ENCODE measurements at regions not wholly inside any gene's neighbourhood (a gene's known extent, or its start where the extent isn't known, plus 50 kb on each side); places are given as distances from the start of the nearest gene placed in this dataset.
"Not testable (repeated sequence)": the region's sequence is repeated elsewhere in the genome, so short reads cannot be mapped to it uniquely, and the experiment has no call there.

- in situ Hi-C loops (cut with HindIII; ENCODE audit: low sequenced_read_pairs) = no loop called here
These were observed 379.7 kb upstream of the PROK2 start for GRCh38 chr3:72164635-72164978.

GRCh38 chr3:72163809-72164634 lies 379.1 kb upstream of the PROK2 start:
- no peak overlapping the region for H3K4me3 ChIP-seq (ENCODE audit: low read depth, low read length)
- TF ChIP-seq CTCF (IDR thresholded peaks at IDR 0.05; ENCODE audit: low read depth, low read length, missing control alignments) = no peak
- in situ Hi-C loops (cut with HindIII; ENCODE audit: low sequenced_read_pairs) = no loop called here
- no peak for DNase-seq (ENCODE audit: low read depth)

More at GRCh38 chr3:72164635-72164978, 379.7 kb upstream of the PROK2 start:
- no peak overlapping the region for H3K4me3 ChIP-seq (ENCODE audit: low read depth, low read length)
- DNase-seq (ENCODE audit: low read depth) = no peak
- TF ChIP-seq CTCF (IDR thresholded peaks at IDR 0.05; ENCODE audit: low read depth, low read length, missing control alignments) = no peak

- no peak for DNase-seq (ENCODE audit: low read depth)
- no peak for TF ChIP-seq CTCF (IDR thresholded peaks at IDR 0.05; ENCODE audit: low read depth, low read length, missing control alignments)
- in situ Hi-C loops (cut with HindIII; ENCODE audit: low sequenced_read_pairs) = no loop called here
- H3K4me3 ChIP-seq (ENCODE audit: low read depth, low read length) = no peak overlapping the region
These were observed 377.8 kb upstream of the PROK2 start for GRCh38 chr3:72162649-72163184.

- no peak for TF ChIP-seq CTCF (IDR thresholded peaks at IDR 0.05; ENCODE audit: low read depth, low read length, missing control alignments)
- no peak overlapping the region for H3K4me3 ChIP-seq (ENCODE audit: low read depth, low read length)
- DNase-seq (ENCODE audit: low read depth) = no peak
- in situ Hi-C loops (cut with HindIII; ENCODE audit: low sequenced_read_pairs) = no loop called here
These were observed 377.1 kb upstream of the PROK2 start for GRCh38 chr3:72161881-72162595.

GRCh38 chr3:72161285-72161684 lies 376.3 kb upstream of the PROK2 start:
- DNase-seq (ENCODE audit: low read depth); in situ Hi-C loops (cut with HindIII; ENCODE audit: low sequenced_read_pairs); H3K4me3 ChIP-seq (ENCODE audit: low read depth, low read length): not testable (repeated sequence)

- DNase-seq (ENCODE audit: low read depth) = no peak
- in situ Hi-C loops (cut with HindIII; ENCODE audit: low sequenced_read_pairs) = no loop called here
- no peak for TF ChIP-seq CTCF (IDR thresholded peaks at IDR 0.05; ENCODE audit: low read depth, low read length, missing control alignments)
- H3K4me3 ChIP-seq (ENCODE audit: low read depth, low read length) = no peak overlapping the region
These were observed 375.4 kb upstream of the PROK2 start for GRCh38 chr3:72160351-72160750.

GRCh38 chr3:72159487-72159886 lies 374.5 kb upstream of the PROK2 start:
- TF ChIP-seq CTCF (IDR thresholded peaks at IDR 0.05; ENCODE audit: low read depth, low read length, missing control alignments) = no peak
- no peak overlapping the region for H3K4me3 ChIP-seq (ENCODE audit: low read depth, low read length)
- DNase-seq (ENCODE audit: low read depth) = no peak
- in situ Hi-C loops (cut with HindIII; ENCODE audit: low sequenced_read_pairs) = no loop called here
